ENCODE measurements at regions not wholly inside any gene's neighbourhood (a gene's known extent, or its start where the extent isn't known, plus 50 kb on each side); places are given as distances from the start of the nearest gene placed in this dataset.

GRCh38 chr10:108598831-108599230 is 1324.5 kb downstream of the XPNPEP1 start (continued):
- TF ChIP-seq, protein P1, sequence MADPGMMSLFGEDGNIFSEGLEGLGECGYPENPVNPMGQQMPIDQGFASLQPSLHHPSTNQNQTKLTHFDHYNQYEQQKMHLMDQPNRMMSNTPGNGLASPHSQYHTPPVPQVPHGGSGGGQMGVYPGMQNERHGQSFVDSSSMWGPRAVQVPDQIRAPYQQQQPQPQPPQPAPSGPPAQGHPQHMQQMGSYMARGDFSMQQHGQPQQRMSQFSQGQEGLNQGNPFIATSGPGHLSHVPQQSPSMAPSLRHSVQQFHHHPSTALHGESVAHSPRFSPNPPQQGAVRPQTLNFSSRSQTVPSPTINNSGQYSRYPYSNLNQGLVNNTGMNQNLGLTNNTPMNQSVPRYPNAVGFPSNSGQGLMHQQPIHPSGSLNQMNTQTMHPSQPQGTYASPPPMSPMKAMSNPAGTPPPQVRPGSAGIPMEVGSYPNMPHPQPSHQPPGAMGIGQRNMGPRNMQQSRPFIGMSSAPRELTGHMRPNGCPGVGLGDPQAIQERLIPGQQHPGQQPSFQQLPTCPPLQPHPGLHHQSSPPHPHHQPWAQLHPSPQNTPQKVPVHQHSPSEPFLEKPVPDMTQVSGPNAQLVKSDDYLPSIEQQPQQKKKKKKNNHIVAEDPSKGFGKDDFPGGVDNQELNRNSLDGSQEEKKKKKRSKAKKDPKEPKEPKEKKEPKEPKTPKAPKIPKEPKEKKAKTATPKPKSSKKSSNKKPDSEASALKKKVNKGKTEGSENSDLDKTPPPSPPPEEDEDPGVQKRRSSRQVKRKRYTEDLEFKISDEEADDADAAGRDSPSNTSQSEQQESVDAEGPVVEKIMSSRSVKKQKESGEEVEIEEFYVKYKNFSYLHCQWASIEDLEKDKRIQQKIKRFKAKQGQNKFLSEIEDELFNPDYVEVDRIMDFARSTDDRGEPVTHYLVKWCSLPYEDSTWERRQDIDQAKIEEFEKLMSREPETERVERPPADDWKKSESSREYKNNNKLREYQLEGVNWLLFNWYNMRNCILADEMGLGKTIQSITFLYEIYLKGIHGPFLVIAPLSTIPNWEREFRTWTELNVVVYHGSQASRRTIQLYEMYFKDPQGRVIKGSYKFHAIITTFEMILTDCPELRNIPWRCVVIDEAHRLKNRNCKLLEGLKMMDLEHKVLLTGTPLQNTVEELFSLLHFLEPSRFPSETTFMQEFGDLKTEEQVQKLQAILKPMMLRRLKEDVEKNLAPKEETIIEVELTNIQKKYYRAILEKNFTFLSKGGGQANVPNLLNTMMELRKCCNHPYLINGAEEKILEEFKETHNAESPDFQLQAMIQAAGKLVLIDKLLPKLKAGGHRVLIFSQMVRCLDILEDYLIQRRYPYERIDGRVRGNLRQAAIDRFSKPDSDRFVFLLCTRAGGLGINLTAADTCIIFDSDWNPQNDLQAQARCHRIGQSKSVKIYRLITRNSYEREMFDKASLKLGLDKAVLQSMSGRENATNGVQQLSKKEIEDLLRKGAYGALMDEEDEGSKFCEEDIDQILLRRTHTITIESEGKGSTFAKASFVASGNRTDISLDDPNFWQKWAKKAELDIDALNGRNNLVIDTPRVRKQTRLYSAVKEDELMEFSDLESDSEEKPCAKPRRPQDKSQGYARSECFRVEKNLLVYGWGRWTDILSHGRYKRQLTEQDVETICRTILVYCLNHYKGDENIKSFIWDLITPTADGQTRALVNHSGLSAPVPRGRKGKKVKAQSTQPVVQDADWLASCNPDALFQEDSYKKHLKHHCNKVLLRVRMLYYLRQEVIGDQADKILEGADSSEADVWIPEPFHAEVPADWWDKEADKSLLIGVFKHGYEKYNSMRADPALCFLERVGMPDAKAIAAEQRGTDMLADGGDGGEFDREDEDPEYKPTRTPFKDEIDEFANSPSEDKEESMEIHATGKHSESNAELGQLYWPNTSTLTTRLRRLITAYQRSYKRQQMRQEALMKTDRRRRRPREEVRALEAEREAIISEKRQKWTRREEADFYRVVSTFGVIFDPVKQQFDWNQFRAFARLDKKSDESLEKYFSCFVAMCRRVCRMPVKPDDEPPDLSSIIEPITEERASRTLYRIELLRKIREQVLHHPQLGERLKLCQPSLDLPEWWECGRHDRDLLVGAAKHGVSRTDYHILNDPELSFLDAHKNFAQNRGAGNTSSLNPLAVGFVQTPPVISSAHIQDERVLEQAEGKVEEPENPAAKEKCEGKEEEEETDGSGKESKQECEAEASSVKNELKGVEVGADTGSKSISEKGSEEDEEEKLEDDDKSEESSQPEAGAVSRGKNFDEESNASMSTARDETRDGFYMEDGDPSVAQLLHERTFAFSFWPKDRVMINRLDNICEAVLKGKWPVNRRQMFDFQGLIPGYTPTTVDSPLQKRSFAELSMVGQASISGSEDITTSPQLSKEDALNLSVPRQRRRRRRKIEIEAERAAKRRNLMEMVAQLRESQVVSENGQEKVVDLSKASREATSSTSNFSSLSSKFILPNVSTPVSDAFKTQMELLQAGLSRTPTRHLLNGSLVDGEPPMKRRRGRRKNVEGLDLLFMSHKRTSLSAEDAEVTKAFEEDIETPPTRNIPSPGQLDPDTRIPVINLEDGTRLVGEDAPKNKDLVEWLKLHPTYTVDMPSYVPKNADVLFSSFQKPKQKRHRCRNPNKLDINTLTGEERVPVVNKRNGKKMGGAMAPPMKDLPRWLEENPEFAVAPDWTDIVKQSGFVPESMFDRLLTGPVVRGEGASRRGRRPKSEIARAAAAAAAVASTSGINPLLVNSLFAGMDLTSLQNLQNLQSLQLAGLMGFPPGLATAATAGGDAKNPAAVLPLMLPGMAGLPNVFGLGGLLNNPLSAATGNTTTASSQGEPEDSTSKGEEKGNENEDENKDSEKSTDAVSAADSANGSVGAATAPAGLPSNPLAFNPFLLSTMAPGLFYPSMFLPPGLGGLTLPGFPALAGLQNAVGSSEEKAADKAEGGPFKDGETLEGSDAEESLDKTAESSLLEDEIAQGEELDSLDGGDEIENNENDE (IDR thresholded peaks at IDR 0.05; ENCODE audit: insufficient replicate concordance, low read length): no peak
- TF ChIP-seq CHD1 (IDR thresholded peaks at IDR 0.05; ENCODE audit: low read depth, low read length): no peak
